NCI-H2081 (cell line): ENCODE measurements at regions not wholly inside any gene's neighbourhood (a gene's known extent, or its start where the extent isn't known, plus 50 kb on each side); places are given as distances from the start of the nearest gene placed in this dataset.
"Not testable (repeated sequence)": the region's sequence is repeated elsewhere in the genome, so short reads cannot be mapped to it uniquely, and the experiment has no call there.

Experiments
- DNase-seq, 2 experiments: peaks; one replicate each; lab custom pipeline; 2025; lab: John Stamatoyannopoulos, UW

GRCh38 chr16:65769776-65770438 lies 596.6 kb upstream of the CDH5 start:
- DNase-seq: no peak

- DNase-seq: no peak
Measured at GRCh38 chr16:65769055-65769465, 597.4 kb upstream of the CDH5 start.

- DNase-seq: no peak
Measured at GRCh38 chr16:65767125-65767524, 599.4 kb upstream of the CDH5 start.

DNA sequence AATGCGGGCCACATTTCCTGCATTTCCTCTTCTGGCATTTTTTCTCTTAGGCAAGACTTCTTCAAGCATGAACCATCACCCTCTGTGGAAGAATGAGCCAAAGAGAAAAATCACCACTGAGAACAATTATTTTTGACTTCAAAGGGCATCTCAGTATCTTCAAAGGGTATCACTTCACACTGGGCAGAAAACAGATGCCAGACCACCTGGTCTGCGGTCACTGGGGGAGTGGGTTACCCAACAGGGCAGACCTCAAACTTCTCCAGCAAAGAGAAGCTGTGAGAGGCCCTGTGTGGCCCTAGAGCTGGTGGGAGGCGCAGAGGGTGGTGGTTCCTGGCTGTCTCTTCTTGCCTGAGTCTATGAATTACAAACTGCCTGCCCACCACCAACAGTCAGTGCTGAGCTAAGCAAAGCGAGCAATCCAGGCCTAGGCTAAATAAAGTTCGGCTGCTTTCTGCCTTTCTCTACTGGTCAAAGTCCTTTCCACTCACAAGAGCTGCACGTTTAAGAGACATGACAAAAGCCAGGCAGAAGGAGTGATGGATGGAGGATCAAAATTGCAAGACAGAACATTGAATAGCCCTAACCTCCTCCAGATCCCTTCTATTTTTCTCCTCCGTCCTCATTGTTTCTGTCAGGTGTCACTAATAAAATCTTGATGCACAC lies 602.7 kb upstream of the CDH5 start:
- DNase-seq: no peak

GRCh38 chr16:65760874-65761273 lies 605.6 kb upstream of the CDH5 start:
- DNase-seq: no peak

GRCh38 chr16:65758620-65759019 lies 607.9 kb upstream of the CDH5 start:
- DNase-seq: no peak

- DNase-seq: no peak
Measured at GRCh38 chr16:65757064-65757463, 609.4 kb upstream of the CDH5 start.

DNA sequence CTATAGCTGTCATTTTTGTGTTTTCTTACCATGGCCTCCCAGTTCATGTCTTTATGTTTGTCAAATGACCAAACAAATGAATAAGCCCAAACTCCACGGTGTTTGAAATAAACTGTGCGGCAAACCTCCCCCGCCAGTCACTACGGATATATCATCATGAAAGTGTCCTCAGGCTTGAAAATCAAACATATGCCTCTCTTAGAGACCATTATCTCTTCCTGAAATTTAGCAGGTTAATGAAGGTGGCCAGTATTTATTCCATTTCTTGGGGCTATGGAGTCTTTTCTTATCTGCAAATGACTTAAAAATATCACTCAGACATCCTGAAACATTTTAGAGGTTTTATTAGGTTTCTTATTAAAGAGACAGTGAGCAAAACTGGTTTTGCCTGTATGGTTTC lies 610.3 kb upstream of the CDH5 start:
- DNase-seq: no peak

- no peak for DNase-seq
Measured at GRCh38 chr16:65754820-65755691, 611.4 kb upstream of the CDH5 start.

DNA sequence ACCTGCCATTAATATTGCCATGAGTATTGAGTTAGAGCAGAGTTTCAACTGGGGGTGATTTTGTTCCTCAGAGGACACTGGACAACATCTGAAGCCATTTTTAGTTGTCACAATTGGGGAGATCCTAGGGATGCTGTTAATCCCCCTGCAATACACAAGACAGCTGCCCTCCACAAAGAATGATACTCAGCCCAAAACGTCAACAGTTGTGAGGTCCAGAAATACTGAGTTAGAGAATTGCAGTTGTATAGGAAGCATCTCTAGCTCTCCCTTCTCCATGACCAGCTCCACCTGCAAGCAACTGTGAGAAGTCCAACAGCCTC lies 614.0 kb upstream of the CDH5 start:
- no peak for DNase-seq

GRCh38 chr16:65751622-65752521 lies 614.6 kb upstream of the CDH5 start:
- no peak for DNase-seq

DNA sequence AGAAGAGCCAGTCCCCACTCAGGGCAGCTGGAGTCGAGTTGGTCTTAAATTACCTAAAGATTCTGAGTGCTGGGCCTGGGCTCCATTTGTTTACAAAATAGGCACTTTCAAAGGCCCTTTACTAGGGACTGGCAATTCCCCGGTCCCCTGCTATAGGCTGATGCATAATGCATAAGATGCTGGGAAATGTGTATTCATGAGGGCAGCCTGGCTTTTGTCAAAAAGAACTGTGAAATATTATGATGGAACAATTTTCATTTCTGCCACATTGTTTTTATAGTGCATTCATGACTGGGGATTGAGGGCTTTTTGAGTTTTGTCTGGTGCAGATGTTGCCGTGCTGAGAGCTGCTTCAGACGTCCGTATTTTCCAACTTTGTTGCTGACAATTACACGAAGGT lies 617.0 kb upstream of the CDH5 start:
- DNase-seq: no peak

DNA sequence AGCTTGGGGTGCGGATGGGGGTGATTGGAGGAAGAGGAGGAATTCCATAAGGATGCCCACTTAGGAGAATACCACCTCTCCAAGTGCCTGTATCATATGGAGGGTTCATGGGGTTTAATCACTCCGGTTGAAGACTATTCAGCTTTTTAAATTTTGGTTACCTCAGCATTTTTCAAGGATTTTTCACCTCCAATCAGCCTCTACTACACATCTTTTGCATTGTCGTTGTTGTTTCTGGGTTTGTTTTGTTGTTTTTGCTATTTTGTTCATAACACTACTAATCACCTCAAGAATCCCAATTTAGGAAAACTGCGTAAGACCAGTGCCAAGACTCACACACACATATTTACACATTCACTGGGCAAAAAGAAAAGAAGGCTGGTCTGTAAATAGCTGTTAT lies 619.5 kb upstream of the CDH5 start:
- DNase-seq: no peak

DNA sequence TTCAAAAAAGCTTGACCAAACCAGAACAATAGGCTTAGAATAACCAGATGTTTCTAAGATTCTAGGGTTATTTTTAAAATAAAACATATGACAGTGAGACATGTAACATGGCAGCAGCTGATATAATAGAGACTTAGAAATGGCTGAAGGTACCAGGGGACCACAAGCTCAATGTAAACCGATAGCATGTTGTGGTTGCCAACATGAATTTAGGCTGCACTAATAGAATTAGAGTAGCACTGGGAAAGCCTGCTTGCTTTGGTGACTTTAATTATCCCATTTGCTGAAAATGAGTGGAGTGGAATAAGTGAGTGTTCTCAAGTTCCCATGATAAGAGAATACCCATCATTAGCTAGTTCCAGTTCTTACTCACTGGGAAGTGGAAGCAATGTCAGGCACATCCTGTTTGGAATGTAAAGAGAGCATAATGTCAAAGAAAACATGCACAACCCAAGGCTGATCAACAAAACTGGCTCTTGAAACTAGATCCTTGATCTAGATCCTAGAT lies 621.2 kb upstream of the CDH5 start:
- no peak for DNase-seq

DNA sequence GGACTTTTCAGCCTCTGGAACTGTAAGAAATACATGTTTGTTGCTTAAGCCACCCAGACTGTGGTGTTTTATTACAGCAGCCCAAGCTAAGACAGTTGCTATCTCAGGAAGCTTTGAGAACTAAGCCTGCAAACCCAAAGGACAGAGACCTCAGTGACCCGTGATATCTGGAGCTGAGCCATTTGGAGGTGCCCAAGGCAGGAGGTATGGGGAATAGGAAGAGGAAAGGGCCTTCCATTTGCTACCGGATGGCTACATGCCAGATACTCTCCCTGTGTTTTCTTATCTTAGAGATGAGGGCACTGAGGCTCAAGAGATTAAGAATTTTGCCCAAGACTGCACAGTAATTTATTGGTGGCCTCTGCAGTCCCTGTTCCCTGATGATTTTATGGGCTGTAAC lies 622.1 kb upstream of the CDH5 start:
- no peak for DNase-seq

GRCh38 chr16:65743558-65743957 lies 621.7 kb upstream of the CDH11 start:
- no peak for DNase-seq

GRCh38 chr16:65740711-65741110 lies 618.8 kb upstream of the CDH11 start:
- no peak for DNase-seq

GRCh38 chr16:65739518-65739917 lies 617.7 kb upstream of the CDH11 start:
- no peak for DNase-seq

DNA sequence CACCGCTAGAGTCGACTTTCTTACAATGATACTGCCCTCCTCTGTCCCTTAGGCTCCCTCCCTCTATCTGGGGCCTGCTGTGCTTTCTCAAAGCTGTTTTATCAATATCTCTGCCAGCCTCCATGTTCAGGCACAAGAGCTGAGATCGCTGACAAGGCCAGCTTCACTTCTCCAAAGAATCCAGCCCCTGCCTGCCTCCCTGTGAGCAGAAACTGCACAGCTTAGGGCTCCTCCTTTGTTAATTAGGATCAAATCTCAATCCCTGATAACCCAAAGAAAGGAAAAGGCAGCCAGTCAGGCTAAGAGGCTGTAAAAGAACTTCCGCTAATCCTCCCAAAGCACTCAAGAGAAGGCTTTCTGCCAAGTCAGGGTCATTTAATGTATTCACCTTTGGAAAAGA lies 616.0 kb upstream of the CDH11 start:
- DNase-seq: no peak

- DNase-seq: not testable (repeated sequence)
Measured at GRCh38 chr16:65735615-65736014, 613.8 kb upstream of the CDH11 start.

GRCh38 chr16:65733721-65734120 lies 611.9 kb upstream of the CDH11 start:
- no peak for DNase-seq

GRCh38 chr16:65731833-65732232 lies 610.0 kb upstream of the CDH11 start:
- no peak for DNase-seq
